ENCODE measurements at regions not wholly inside any gene's neighbourhood (a gene's known extent, or its start where the extent isn't known, plus 50 kb on each side); places are given as distances from the start of the nearest gene placed in this dataset.
"Not testable (repeated sequence)": the region's sequence is repeated elsewhere in the genome, so short reads cannot be mapped to it uniquely, and the experiment has no call there.

DNA sequence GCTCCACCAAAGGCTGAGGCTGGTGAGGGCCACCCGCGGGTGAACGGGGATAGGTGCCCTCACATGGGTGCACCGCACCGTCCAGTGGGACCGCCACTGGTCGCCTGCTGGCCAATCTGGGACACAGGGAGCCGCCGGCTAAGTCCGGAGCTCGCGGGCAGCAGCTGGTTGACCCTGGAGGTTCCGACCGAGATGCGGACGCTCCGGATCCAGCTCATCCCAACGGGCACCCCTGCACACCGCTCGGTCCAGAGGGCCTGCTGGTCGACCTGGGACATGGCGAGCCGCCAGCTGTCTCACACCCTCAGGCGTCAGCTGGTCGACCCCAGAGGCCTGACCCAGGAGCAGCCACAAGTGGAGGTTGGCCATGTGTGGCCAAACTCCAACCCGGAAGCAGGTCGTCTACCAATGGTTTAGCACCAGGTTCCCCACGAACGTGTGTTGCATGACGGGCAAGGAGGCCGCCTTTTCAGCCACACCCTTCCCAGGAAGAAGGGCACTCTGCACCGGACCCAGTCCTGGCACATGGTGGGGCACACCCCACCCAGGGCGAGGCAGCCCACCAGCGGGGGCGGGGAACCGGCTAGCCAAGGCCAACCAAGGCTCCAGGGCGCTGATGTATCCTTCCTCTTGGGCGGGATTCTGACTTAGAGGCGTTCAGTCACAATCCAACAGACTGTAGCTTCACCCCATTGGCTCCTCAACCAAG is 746.0 kb upstream of the DEFB115 start:
- TF ChIP-seq, protein P1, sequence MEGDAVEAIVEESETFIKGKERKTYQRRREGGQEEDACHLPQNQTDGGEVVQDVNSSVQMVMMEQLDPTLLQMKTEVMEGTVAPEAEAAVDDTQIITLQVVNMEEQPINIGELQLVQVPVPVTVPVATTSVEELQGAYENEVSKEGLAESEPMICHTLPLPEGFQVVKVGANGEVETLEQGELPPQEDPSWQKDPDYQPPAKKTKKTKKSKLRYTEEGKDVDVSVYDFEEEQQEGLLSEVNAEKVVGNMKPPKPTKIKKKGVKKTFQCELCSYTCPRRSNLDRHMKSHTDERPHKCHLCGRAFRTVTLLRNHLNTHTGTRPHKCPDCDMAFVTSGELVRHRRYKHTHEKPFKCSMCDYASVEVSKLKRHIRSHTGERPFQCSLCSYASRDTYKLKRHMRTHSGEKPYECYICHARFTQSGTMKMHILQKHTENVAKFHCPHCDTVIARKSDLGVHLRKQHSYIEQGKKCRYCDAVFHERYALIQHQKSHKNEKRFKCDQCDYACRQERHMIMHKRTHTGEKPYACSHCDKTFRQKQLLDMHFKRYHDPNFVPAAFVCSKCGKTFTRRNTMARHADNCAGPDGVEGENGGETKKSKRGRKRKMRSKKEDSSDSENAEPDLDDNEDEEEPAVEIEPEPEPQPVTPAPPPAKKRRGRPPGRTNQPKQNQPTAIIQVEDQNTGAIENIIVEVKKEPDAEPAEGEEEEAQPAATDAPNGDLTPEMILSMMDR (IDR thresholded peaks at IDR 0.05): no peak
- no peak for TF ChIP-seq POLR2A (IDR thresholded peaks at IDR 0.05)
- ATAC-seq: peak in 1 of 4 donors; percentile 38
- WGBS, 4 donors: 77 to 88% (median 81%) methylated on average over 27 to 39 of the region's 39 CpGs
- Histone ChIP-seq H3K4me3 (no peak overlapping the region), H3K9me3 (peaks cover 0 to 8% (median 0%) of the 10 kb centered on the region in 12 donors), H3K36me3 (no peaks in the 10 kb centered on the region), H3K27ac (no peak overlapping the region), H3K4me1 (no peaks in the 10 kb centered on the region), H3K27me3 (no peaks in the 10 kb centered on the region)
- no peak for DNase-seq
- intact Hi-C loops (cut with DNase I): no loop called here

DNA sequence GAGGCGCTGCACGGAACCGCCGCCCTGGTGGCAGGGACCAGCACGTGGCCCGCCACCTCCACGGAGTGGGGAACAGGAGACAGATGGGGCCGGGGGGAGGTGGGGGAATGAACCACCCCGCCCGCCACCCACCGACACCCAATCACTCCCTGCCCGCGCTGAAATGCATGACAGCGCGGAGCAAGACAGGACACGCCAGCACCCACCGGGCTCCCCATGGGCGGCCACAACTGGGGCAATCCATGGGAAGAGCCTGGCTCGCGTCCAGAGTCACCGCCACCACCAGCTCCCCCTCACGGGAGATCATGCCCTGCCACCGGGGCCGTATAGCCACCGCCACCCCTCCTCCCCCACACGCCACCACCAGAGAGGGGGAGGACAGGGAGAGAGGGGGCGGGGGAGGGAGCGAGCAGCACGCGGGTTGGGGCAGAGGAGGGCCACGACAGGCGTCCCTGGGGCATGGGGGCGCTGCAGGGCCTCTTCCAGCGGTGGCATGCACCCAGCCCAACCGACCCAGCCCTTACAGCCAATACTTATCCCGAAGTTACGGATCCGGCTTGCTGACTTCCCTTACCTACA is 744.3 kb upstream of the DEFB115 start:
- no peak for ATAC-seq
- TF ChIP-seq, protein P1 (IDR thresholded peaks at IDR 0.05): no peak
- TF ChIP-seq POLR2A (IDR thresholded peaks at IDR 0.05): no peak
- 84 to 92% (median 91%) methylated on average over 23 to 38 of the region's 38 CpGs for WGBS, 4 donors
- H3K36me3 ChIP-seq: no peaks in the 10 kb centered on the region
- peaks cover 0 to 8% (median 0%) of the 10 kb centered on the region in 12 donors for H3K9me3 ChIP-seq
- H3K4me3 ChIP-seq: no peak overlapping the region
- intact Hi-C loops (cut with DNase I): no loop called here
- no peaks in the 10 kb centered on the region for H3K4me1 ChIP-seq
- no peak for DNase-seq
- H3K27me3 ChIP-seq: no peaks in the 10 kb centered on the region
- H3K27ac ChIP-seq: no peak overlapping the region

DNA sequence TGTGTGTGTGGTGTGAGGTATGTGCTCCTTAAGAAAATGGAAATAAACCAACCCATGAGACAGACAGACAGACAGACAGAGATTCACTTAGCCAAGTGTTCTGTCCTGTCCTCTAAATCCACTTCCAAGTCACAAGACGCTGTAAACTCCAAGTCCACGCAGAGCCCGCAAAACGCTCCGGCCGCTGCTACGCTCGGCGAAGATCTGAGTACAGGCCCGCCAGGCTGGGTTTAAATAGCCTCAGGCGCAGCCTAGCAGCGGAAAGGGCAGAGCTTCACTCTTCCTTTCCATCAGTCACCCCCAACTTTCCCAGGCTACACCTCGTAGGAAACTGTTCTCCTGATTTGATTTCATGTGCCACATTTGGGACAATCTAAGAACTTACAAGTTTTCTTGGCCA is 741.5 kb upstream of the DEFB115 start:
- H3K4me1 ChIP-seq; H3K27me3 ChIP-seq; H3K36me3 ChIP-seq; intact Hi-C loops (cut with DNase I); ATAC-seq; H3K9me3 ChIP-seq; H3K4me3 ChIP-seq; DNase-seq; H3K27ac ChIP-seq: not testable (repeated sequence)
- 88 to 93% (median 90%) methylated on average over 13 of the region's 13 CpGs for WGBS, 4 donors

DNA sequence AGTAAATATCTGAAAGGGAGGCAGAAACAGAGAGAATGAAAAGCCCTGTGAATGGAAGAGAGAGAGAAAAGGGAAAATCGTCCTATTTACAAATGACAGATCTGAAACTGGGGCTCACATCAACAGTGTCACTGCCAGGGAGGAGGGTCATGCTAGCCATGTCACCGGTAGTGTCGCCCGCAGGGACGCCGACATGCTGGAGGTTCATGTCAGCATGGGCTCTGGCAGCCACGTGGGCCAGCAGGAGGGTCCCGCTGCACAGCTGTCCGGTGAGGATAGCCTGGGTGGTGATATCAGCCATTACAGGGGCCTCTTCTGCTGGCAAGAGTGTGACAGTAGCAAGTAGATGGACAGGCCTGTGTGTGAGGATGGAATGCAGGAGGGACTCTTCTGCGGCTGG is 738.6 kb upstream of the DEFB115 start:
- H3K4me3 ChIP-seq; H3K27ac ChIP-seq; DNase-seq; H3K27me3 ChIP-seq; ATAC-seq; H3K36me3 ChIP-seq; H3K9me3 ChIP-seq; intact Hi-C loops (cut with DNase I); H3K4me1 ChIP-seq: not testable (repeated sequence)
- WGBS, 4 donors: 82 to 90% (median 89%) methylated on average over 10 of the region's 10 CpGs

DNA sequence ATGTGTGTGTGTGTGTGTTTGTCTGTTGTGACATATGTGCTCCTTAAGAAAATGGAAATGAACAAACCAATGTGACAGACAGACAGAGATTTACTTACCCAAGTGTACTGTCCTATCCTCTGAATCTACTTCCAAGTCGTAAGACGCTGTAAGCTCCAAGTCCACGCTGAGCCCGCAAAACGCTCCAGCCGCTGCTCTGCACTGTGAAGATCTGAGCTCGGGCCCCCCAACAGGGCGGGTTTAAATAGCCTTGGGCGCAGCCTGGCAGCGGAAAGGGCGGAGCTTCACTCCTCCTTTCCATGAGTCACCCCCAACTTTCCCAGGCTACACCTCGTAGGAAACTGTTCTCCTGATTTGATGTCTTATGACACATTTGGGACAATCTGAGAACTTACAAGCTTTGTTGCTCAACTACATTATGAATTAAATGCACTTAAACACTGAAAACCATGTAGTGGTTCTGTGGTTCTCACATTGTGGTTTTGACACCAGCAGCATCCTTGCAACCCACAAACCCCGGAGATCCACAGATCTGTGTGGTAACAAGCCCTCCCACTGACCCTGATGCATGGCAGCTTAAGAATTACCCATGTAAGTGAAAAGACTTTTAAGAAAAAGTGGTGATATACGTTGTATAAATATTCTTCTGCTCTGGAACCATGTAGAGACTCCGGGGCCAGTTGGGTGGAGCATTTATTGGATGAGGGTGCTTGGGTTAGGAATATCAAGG is 735.6 kb upstream of the DEFB115 start:
- H3K36me3 ChIP-seq; intact Hi-C loops (cut with DNase I); H3K4me1 ChIP-seq; H3K4me3 ChIP-seq; H3K9me3 ChIP-seq; H3K27ac ChIP-seq; ATAC-seq; DNase-seq; H3K27me3 ChIP-seq: not testable (repeated sequence)
- 80 to 90% (median 87%) methylated on average over 10 to 15 of the region's 15 CpGs for WGBS, 4 donors

DNA sequence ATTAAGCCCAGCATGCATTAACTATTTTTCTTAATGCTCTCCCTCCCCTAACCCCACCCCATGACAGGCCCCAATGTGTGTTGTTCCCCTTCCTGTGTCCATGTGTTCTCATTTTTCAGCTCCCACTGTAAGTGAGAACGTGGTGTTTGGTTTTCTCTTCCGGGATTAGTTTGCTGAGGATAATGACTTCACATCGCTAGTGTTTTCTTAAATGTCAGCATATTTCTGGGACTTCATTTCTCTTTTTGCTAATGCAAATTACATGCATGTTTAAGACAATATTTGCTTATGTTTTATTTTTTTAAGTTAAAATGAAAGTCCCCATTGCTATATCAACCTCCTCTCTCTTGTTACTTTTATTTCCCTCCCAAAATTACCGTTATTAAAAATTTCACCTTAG is 733.3 kb upstream of the DEFB115 start:
- H3K27ac ChIP-seq; H3K27me3 ChIP-seq; H3K4me3 ChIP-seq; DNase-seq; ATAC-seq; H3K9me3 ChIP-seq; H3K36me3 ChIP-seq; intact Hi-C loops (cut with DNase I); H3K4me1 ChIP-seq: not testable (repeated sequence)
- WGBS, 4 donors: 79 to 87% (median 84%) methylated on average over 4 of the region's 4 CpGs

DNA sequence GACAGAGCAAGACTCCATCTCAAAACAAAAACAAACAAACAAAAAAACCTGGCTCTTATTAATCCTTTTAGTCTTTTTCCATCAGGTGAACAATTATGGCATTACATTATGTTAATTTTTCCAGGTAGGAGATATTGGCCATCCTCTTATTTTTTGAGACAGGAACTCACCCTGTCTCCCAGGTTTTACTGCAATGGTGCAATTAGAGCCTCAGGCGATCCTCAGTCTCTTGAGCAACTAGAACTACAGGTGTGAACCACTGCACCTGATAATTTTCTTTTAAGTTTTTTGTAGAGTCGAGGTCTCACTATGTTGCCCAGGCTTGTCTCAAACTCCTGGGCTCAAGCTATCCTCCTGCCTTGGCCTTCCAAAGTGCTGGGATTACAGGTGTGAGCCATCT is 732.7 kb upstream of the DEFB115 start:
- intact Hi-C loops (cut with DNase I); H3K4me3 ChIP-seq; DNase-seq; ATAC-seq; H3K36me3 ChIP-seq; H3K27ac ChIP-seq; H3K9me3 ChIP-seq; H3K27me3 ChIP-seq; H3K4me1 ChIP-seq: not testable (repeated sequence)
- 40 to 66% (median 45%) methylated on average over 2 of the region's 2 CpGs for WGBS, 4 donors

DNA sequence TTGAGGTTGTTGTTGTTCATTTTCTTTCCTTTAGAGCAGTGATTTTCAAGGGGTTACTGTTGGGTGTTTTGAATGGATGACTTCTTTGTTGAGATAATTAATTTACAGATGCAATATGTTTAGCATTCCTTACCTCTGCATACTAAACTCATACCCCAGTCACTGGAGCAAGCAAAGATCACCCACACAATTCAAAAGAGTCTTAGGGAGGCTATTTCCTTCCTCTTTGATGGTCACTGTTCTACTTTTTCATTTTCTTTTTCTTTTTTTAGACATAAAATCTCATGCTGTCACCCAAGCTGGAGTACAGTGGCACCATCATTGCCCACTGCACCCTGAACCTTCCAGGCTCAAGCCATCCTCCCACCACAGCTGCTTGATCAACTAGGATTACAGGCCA is 723.8 kb upstream of the DEFB115 start:
- DNase-seq; H3K27ac ChIP-seq; H3K4me3 ChIP-seq; H3K4me1 ChIP-seq; intact Hi-C loops (cut with DNase I); H3K9me3 ChIP-seq; H3K36me3 ChIP-seq; H3K27me3 ChIP-seq; ATAC-seq: not testable (repeated sequence)

DNA sequence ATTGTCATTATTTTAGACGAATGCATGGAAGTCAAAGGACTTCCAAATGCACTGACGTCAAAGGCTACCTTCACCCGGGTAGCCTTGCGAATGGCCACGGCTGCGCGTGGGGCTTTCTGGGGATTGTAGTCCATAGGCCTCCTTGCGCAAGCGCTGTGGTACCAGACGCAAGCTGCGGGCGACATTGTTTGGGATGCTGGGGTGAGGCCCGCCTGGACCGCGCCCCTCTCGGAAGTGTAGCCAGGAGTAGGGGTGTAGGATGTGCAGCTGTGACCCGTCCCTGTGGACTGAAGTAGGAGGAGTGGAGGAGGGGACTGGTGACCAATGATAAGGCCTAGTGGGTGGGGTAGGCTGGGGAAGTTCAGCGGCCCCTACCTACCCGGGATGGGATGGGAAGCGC is 720.0 kb upstream of the DEFB115 start:
- H3K9me3 ChIP-seq, H3K27me3 ChIP-seq, H3K27ac ChIP-seq, H3K4me1 ChIP-seq, H3K36me3 ChIP-seq: not testable (repeated sequence)
- intact Hi-C loops (cut with DNase I): loop anchor here in 1 of 10 donors (5.0 kb wide), 1 partner anchor 50 kb away; no protein-coding TSS in a partner anchor
- WGBS, 4 donors: 9 to 53% (median 25%) methylated on average over 20 of the region's 20 CpGs
- peak overlapping the region in 2 of 12 donors; percentile 20 for H3K4me3 ChIP-seq
- DNase-seq: peak in 3 of 5 donors; percentile 26 to 79 (median 60)
- peak in 3 of 4 donors; percentile 52 to 89 (median 57) for ATAC-seq

Measured in heart left ventricle (tissue), 16 donors.